GM12874 (cell line): ENCODE measurements at regions not wholly inside any gene's neighbourhood (a gene's known extent, or its start where the extent isn't known, plus 50 kb on each side); places are given as distances from the start of the nearest gene placed in this dataset.

Experiments used
- CTCF ChIP-seq: IDR thresholded peaks from 2 replicates; pipeline ENCODE4 v1.5.1; 2011; ENCODE audit warnings: low read depth, mild to moderate bottlenecking, control low read depth, low read length, moderate library complexity; ENCODE audit not compliant: insufficient read depth

GRCh38 chr1:90334137-90334536, 339.2 kb downstream of the ZNF326 start:
- no peak for TF ChIP-seq CTCF

GRCh38 chr1:90325168-90325567, 330.3 kb downstream of the ZNF326 start:
- TF ChIP-seq CTCF: no peak

- TF ChIP-seq CTCF: no peak
Observed at GRCh38 chr1:90322186-90322585, 327.3 kb downstream of the ZNF326 start.

- no peak for TF ChIP-seq CTCF
Observed at GRCh38 chr1:90319918-90320317, 325.0 kb downstream of the ZNF326 start.

GRCh38 chr1:90318431-90318830, 323.5 kb downstream of the ZNF326 start:
- no peak for TF ChIP-seq CTCF

GRCh38 chr1:90317628-90318027, 322.7 kb downstream of the ZNF326 start:
- no peak for TF ChIP-seq CTCF

GRCh38 chr1:90314533-90314932, 319.6 kb downstream of the ZNF326 start:
- TF ChIP-seq CTCF: no peak

GRCh38 chr1:90313778-90314177, 318.9 kb downstream of the ZNF326 start:
- TF ChIP-seq CTCF: no peak
